ENCODE measurements at regions not wholly inside any gene's neighbourhood (a gene's known extent, or its start where the extent isn't known, plus 50 kb on each side); places are given as distances from the start of the nearest gene placed in this dataset.

DNA sequence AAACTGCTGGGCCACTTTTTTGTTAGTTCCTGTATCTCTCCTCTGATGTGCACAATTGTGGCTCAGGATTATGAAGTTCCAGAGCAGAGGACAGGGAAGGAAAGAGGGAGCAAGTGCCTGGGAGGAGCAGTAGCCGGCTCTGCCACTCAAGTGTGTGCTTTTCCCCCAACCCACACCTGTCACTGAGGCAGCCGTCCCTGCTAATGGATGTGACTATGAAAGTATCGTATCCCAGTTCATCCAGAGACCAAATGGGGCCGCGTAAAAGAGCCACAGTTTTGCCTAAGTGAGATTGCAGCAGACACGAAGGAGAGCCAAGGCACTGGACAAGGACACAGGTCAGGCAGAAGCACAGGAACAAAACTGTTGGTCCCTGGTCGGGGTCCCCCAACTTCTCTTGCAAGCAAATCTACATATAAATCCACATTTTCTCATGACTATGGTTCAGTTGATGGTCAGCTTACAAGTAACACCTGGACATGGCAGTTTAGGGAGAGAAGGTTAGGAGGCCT, 204.7 kb downstream of the RHOU start:
- ChIA-PET POLR2A (no interaction called here), CTCF (no interaction called here)
- TF ChIP-seq, protein P1, sequence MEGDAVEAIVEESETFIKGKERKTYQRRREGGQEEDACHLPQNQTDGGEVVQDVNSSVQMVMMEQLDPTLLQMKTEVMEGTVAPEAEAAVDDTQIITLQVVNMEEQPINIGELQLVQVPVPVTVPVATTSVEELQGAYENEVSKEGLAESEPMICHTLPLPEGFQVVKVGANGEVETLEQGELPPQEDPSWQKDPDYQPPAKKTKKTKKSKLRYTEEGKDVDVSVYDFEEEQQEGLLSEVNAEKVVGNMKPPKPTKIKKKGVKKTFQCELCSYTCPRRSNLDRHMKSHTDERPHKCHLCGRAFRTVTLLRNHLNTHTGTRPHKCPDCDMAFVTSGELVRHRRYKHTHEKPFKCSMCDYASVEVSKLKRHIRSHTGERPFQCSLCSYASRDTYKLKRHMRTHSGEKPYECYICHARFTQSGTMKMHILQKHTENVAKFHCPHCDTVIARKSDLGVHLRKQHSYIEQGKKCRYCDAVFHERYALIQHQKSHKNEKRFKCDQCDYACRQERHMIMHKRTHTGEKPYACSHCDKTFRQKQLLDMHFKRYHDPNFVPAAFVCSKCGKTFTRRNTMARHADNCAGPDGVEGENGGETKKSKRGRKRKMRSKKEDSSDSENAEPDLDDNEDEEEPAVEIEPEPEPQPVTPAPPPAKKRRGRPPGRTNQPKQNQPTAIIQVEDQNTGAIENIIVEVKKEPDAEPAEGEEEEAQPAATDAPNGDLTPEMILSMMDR (IDR thresholded peaks at IDR 0.05; ENCODE audit: control extremely low read depth, extremely low read depth, low read depth, missing control alignments), result no peak
- no peak for DNase-seq (ENCODE audit: extremely low spot score)

DNA sequence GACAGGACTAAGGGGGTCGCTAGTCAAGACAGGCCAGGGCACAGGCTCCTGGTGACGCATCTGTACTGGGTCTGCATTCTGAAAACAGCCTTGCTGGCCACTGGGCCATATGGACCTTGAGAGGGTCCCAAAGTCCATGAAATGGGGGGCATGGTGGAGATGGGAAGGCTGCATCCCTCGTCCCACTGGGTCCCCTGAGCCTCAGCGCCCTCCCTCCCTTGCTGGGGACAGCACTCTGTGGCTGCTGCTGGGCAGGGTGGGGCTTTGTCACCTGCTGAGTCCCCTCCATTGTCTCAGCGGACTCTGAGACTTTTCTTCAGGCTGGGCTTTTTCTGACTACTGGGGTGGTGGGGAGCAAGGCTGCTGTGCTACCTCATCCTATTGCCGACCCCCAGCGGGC, 205.2 kb downstream of the RHOU start:
- ChIA-PET POLR2A (no interaction called here), CTCF (no interaction called here)
- TF ChIP-seq, protein P1 (IDR thresholded peaks at IDR 0.05; ENCODE audit: control extremely low read depth, extremely low read depth, low read depth, missing control alignments), result no peak
- no peak for DNase-seq (ENCODE audit: extremely low spot score)

DNA sequence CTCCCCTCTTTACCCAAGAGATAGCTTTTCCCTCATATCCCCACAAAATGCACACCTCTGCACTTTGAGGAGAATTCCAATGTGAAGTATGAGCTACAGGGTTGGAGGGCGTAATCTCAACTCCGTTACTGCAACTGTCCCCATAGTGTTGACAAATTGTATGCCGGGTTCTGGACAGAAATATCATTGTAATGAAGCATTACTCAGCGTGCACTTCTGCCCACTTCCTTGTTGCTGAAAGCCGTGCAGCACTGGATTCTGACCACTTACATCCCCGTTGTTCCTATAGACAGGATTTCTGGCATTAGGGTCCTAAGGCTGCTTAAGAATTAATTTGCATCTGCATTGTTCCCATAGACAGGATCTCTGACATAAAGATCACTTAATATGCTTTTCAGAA, 205.6 kb downstream of the RHOU start:
- CTCF ChIA-PET, result no interaction called here
- no peak for DNase-seq (ENCODE audit: extremely low spot score)
- POLR2A ChIA-PET, result no interaction called here
- TF ChIP-seq, protein P1 (IDR thresholded peaks at IDR 0.05; ENCODE audit: control extremely low read depth, extremely low read depth, low read depth, missing control alignments), result no peak

DNA sequence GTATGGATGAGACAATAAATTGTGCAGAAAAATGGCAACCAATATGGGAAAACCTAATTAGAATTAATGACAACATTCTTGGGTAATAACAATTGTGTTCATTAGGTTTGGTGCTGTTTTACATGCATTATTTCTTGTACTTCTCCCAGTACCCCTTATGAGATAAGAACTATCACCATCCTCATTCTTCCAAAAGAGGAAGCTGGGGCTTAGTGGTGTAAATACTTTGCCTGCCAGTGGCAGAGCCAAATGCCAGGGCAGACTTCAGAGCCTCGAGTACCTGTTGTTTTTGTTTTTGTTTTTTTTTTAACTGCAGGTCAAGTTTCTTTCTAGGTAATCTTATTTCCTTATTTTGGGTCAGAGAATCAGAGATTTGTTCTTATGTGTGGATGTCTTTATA, 206.4 kb downstream of the RHOU start:
- TF ChIP-seq, protein P1 (IDR thresholded peaks at IDR 0.05; ENCODE audit: control extremely low read depth, extremely low read depth, low read depth, missing control alignments), result no peak
- ChIA-PET CTCF (no interaction called here), POLR2A (no interaction called here)
- no peak for DNase-seq (ENCODE audit: extremely low spot score)

DNA sequence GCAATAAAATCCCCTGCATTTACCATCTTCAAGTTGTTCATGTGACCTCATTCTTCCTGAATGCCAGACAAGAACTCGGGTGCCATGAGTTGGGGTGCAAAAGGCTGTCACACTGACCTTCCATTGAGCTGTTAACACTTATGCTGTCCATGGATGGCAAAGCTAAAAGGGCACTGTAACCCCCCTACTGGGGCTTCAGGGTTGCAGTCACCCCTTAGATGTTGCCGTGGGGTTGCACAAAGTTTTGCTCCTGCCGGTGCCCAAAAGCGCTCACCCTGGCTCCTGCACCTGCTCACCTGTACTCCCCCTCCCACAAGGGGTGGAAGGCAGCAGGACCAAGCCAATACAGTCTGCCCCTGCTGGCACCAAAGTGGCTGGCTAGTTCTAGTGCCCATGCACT, 208.2 kb downstream of the RHOU start:
- DNase-seq (ENCODE audit: extremely low spot score), result no peak
- TF ChIP-seq, protein P1 (IDR thresholded peaks at IDR 0.05; ENCODE audit: control extremely low read depth, extremely low read depth, low read depth, missing control alignments), result no peak
- ChIA-PET CTCF (no interaction called here), POLR2A (no interaction called here)

DNA sequence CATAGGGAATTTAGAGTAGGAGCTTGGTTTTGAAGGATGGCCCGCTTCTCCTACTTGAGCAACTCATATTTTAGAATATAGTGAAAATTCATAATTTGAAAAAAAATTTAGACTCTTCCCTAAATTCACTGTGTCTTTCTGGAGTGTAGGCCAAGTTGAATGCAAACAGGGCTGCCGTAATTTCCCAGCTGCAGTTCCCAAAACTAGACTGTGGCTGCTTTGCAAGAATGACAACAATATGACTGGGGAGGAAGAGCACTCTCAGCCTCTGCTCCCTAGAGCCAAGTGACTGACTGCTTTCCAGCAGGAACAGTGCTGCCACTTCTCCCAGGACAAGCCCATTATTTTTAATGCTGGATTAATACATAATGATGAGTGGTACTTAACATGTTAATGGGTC, 209.0 kb downstream of the RHOU start:
- ChIA-PET POLR2A (no interaction called here), CTCF (no interaction called here)
- TF ChIP-seq, protein P1 (IDR thresholded peaks at IDR 0.05; ENCODE audit: control extremely low read depth, extremely low read depth, low read depth, missing control alignments), result no peak
- DNase-seq (ENCODE audit: extremely low spot score), result no peak

DNA sequence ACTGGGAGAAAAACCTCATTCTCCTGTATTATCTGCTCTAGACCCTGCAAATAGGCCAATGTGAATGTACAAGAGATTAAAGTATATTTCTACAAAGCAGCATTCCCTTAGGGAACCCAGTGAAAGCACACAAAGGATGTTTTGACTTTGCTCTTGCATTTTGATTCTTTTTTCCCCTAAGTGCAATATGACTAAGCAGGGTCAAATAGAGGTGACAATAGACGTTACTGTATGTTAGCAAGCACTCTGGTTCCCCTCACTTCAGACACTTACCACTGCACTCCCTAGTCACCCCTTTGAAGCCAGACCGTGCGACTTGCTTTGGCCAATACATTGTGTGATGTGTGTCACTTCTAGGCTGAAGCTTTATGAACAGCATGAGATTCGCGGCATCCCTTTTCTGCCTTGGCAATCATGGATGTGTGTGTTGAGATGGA, 209.7 kb downstream of the RHOU start:
- TF ChIP-seq, protein P1 (IDR thresholded peaks at IDR 0.05; ENCODE audit: control extremely low read depth, extremely low read depth, low read depth, missing control alignments), result no peak
- ChIA-PET POLR2A (no interaction called here), CTCF (interaction anchor here (1.3 kb wide), 1 partner anchor 19 kb away, joined by 3 read pairs; no protein-coding TSS in a partner anchor)
- no peak for DNase-seq (ENCODE audit: extremely low spot score)
